Epidermal melanocyte (primary cell): ENCODE measurements at regions not wholly inside any gene's neighbourhood (a gene's known extent, or its start where the extent isn't known, plus 50 kb on each side); places are given as distances from the start of the nearest gene placed in this dataset.
A peak's percentile ranks its signal among the peaks of the same experiment; 100 is the strongest.

ENCODE experiments used
- DNase-seq: peaks from one replicate; pipeline ENCODE4 v3.0.0; 2011; ENCODE audit warnings: low spot score; ENCODE audit not compliant: insufficient read length

DNA sequence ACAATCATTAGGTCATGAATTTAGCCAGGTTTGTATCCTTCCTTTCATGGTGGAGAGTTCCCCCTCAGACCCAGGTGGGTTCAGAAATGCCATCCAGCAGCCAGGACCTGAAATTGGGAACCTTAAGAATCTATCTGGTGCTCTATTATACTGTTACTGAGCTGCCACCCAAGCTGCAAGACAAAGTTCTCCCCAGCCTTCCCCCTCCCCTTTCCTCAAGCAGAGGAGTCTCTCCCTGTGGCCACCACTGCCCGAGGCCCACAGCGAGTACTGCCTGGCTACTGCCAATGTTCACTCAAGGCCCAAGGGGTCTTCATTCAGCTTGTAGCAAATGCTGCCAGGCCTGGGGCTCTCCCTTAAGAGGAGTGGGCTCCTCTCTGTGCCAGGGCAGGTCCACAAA lies 133.8 kb downstream of the TMEM38B start:
- DNase-seq: no peak

DNA sequence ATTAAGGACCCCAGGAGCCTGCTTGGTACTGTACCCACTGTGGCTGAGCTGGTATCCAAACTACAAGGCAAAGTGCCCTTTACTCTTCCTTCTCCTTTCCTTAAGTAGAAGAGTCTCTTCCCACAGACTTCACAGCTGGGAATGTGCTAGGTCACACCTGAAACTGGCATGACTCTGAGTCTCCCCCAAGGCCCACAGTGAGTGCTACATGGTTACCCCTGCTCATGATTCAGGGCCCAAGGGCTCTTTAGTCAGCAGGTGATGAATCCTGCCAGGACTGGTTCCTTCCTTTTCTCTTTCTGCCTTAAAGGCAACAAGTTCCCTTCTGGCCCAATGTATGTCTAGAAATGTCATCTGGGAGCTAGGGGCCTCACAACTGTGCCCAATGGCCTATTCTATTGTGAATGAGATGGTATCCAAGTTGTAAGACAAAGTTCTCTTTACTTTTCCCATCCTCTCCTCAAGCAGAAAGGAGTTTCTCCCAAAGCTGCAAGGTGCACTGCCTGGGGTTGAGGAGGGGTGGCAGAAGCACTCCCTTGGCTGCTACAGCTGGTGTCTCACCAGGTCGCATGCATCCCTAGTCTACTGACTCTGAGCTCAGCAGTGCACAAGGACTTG lies 134.4 kb downstream of the TMEM38B start:
- DNase-seq: no peak

DNA sequence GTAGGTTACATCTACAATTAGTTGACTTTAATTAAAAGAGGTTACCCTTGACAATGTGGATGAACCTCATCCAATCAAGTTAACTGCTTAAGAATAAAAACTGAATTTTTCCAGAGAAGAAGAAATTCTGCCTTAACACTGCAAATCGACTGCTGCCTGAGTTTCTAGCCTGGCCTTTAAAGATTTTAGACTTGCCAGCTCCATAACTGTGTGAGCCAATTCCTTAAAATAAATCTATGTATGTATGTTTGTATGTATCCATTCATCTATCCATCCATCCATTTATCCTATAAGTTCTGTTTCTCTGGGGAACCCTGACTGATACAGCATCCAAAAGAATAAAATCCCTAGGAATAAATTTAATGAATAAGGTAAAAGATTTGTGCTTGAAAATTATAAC lies 136.1 kb downstream of the TMEM38B start:
- DNase-seq: no peak

DNA sequence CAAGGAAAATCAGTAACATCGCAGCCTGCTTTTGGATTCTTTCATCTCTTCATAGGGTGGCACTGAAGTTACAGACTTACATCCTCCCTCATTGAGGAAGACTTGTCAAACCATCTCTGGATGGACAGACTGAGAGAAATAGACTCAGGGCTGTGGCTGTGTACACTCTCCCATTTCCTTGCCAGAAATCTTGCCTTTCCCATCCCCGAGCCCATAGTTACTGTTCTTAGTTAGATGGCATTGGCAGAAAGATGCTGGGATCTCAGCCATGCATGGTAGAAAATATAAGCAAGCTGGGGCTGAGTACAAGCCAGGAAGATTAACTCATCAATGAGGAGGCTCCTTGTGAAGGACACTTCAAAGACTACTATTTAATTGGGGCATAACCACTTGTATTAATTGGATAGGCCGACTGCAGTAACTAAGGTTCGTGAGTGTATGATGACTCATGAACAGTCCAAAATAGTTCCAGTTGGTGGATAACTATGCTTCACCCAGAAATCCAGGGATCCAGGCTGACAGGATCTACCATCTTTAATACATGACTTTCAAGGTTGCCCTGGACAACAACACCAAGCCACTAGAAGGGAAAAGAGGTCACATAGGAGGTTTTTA lies 137.9 kb downstream of the TMEM38B start:
- no peak for DNase-seq

DNA sequence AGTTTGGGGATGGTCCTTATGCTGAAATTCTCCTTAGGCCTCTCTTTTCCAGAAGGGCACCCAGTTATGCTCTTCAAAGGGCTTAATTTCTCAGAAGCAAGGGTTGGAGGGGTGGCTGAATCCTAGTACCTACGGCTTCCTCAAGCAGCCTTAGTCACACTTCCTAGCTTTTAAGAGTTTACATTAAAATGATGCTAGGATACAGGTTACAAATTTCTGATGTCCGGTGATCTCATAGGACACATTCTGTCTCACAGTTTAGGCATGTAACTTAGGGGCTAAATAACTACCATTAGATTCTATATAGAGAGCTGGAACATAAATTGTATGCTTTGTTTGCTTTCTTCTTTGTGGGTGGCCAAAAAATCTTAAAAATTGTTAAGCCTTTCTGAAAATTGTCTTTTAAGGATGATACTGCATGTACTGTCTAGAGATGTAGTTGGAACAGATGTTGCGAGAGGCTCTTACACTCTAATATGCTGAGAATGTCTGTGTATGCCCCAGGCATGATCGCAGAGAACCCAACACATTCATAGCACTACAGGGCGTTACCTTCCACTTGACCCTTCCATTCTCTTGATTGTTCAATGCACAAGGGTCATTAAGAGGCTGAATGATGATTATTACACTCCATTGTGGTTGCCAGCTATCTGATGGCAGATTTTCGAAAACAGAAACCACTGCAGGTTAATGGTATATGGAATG lies 139.1 kb downstream of the TMEM38B start:
- DNase-seq: no peak

DNA sequence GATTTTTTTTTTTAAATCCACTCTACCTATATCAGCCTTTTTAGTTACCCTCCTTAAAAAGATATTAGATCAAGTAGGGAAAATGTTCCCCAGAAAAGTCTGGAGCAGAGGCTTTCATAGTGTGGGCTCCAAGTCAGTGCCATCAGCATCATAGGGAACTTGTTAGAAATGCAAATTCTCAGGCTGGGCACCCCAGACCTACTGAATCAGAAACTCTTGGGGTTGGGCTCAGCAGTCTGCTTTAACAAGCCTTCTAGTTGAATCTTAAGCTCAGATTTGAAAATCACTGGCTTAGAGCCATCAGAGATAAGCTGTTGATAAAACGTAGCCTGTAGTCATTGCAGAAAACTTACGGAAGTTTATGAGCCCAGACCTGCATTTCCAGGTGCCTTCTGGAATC lies 140.1 kb downstream of the TMEM38B start:
- no peak for DNase-seq

DNA sequence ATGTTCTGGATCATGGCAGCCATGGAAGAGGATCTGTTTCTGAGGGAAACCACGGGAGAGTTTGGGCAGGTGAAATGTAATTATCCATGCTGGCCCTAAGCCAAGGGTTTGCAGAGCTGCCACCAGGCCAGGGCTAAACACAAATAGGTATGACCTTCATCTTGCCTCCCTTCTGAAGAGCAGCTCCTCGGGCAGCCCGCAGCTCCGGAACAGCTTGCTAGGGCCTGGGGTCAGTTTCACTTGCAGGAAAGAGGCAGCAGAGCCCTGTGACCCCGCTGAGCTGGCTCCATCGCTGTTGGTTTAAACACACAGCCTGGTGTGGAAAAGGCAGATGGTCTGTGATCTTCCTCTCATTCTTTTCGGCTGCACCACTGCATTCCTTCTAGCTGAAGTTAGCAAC lies 141.4 kb downstream of the TMEM38B start:
- no peak for DNase-seq

DNA sequence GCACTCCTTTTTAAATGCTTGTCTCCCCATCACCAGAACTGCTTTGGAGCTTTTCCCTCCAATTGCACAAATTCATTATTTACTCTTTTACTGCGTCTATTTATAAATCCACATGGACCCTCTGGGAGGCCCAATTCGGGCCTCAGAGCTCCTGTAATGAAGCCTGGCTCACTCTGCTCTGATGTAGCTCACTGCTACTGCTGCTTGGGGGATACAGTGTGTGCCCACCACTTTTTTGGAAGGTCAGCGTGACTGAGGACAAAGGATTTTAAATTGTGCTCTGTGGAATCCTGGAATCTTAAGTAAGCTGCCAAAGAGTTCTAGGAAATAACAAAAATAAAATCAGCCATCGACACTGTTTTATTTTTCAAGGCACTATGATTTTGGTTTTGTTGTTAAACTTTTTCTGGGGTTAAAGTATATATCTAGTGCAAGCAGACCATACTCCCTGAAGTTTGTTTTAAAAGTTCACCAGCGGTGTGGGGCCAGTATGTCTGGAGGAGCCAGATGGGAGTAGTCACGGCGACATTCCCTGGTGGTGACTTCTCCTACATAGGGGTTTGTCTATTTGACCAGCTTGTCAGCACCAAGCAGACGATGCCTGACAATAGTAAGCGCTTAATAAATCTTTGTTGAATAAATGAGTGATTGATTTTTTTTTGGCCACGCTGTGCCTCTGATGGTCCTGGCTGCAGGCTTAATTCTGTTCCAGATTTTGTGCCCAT lies 142.8 kb downstream of the TMEM38B start:
- DNase-seq: no peak

DNA sequence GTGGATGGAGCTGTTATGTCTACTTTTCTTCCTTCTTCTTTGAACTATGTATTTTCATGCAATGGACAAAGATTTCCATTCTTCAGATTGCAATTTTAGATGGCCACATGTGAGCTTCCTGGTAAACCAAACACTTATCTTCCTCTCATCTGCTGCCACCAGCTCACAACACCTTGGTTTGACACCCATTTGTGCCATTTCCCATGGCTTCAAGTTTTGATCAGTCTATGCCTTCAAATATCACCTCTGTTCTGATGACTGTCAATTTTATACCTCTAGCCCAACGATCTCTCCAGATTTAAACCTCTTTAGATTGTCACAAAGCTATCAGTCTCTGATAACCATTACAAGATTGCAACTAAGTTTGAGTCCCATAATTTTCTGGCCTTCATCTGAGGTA lies 147.2 kb downstream of the TMEM38B start:
- no peak for DNase-seq

DNA sequence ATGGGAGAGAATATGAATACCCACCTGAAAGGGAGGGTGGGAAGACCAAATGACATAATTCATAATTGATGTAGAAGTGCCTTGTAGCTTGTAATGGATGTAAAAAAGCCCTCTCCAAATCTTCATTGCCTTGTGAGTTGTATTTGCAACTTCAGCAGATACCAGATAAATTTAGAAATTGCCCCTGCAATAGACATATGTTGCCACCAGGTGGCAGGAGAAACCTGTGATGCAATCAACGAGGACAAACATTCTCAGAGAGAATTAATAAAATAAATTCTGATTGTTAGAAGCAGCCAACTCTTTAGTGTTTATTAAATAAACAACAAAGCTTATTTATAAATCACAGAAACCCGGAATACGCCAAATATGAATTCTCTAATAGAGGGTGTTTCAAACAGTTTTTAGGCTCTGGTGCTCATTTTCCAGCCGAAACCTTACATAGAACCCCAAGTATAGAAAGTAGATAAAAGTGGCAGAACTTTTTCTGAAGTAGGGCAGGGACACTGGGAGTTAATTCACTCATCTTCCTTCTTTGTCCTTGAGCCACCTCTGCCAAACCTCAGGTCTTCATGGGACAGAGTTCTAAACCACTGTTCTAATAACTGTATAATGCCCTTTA lies 147.8 kb downstream of the TMEM38B start:
- peak; percentile 59 for DNase-seq

DNA sequence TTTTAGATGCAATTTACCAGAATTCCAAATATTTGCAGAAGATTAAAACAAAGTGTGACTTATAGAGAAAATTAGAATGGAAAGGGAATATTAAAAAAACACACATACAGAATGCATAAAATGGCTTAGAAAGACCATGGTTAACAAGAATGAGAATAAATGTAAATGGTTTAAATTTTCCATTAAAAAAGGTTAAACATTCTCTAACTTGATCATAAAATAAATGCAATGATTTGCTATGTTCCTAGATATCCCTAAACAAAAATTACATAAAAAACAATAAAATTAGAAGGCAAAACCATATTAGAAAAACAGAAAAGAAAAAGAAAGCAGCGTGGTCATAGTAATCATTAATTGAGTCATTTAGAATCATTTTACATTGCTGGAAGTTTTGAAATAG lies 152.5 kb downstream of the TMEM38B start:
- no peak for DNase-seq

DNA sequence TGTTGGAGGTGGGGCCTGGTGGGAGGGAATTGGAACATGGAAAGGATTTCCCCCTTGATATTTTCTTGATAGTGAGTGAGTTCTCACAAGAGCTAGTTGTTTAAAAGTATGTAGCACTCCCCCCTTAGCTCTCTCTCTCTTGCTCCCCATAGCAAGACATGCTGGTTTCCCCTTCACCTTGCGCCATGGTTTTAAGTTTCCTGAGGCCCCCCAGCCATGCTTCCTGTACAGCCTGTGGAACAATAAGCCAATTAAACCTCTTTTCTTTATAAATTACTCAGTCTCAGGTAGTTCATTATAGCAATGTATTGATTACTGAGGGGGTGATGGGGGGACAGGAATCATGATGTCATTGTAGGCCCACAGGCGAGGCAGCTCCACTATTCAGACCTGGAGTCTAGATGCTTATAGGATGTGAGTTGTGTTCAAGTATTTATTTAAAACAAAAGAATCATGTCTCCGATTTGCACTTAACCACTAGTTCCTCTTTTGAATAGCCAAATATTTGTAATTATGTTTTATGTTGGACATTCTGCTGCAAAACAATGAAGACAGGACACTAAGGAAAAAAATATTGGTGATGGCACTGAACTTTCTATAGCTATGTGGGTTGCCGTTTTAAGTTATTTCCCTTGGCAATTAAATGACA lies 156.6 kb downstream of the TMEM38B start:
- no peak for DNase-seq

DNA sequence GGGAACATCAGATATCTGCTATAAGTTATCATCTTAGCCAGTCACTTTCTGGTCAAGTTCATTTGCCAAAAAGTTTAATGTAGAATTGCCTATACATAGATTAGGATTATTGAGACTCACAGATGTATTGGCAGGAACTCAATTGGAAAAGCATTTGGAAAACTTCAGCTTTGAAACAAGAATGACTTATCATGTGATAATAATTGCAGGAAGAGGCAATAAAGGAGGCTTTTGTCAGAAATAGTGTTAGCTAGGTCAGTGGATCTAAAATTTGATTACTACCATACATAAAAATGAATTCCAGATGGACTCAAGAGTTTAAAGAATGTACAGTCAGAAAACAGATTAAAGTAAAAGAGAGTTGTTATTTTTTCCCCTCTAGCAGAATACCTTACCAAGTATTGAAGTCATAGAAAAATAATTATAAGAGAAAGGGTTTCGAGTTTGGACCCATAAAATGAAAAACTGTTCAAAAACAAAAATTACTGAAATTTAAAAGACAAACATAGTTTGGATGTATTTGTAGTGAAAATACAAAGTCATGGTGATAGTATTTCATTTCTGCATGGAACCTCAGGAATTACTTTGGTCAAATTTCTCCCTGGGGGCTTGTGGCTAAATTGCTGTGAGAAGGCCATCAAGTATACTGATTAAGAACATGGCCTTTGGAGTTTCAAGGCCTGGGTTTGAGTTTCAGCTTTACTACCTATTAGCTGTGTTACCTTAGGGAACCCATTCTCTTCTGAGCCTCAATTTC lies 159.9 kb downstream of the TMEM38B start:
- DNase-seq: no peak

DNA sequence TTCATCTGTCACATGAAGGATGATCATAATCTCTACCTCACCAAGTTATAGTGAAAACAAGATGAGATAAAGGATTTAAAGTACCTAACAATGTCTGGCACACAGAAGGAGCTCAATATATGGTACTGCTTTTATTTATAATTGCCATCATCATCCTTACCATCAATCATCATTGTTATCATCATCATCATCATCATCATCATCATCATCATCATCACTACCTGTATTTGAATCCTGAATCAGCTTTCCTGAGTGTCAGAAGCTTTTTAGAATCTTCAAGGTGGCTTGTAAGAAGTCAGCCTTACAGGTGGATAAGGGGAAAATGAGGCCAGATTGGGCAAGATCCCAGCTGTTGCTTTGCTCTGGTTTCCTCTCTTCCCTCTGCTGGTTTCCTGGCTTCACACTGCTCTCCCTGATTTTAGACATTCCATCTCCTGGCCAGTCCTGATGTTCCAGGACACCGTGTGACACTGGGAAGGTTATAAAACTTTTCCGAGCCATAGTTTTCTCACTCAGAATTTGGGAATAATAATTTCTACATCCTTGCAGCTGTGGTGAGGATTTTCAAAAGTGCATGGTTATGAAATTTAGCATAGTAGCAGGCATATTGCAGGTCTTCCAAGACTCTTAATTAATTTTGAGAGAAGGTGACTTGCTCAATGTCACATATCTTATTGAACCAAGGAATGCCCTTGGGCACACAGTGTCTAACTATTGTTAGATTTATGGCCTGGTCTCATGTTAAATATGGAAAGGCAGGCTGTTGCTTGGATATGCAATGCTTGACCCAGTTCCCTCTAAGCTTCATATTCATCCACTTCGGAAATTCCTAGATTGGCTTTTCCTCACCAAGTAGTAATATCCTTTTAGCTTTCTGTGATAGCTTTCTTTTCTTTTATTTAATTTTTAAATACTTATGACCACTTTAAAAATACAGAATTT lies 160.7 kb downstream of the TMEM38B start:
- DNase-seq: no peak

DNA sequence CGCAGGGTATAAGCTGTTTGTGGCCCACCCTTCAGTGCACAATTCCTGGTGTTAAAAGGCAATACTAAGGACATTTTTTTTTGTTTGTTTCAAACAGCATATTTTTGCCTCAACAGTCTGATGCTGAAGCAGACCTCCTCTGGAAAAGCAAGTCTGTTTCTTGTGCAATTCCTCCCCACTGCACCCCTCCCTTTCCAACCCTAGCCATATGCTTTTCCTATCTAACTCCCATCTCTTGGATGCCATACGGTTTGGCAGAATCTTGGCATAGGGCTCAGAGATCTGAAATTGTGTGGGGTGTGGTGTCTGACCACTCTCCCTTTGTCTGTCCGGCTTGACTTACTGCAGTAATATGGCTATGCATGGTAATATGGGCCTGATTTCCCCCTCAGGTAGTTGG lies 161.6 kb downstream of the TMEM38B start:
- no peak for DNase-seq

DNA sequence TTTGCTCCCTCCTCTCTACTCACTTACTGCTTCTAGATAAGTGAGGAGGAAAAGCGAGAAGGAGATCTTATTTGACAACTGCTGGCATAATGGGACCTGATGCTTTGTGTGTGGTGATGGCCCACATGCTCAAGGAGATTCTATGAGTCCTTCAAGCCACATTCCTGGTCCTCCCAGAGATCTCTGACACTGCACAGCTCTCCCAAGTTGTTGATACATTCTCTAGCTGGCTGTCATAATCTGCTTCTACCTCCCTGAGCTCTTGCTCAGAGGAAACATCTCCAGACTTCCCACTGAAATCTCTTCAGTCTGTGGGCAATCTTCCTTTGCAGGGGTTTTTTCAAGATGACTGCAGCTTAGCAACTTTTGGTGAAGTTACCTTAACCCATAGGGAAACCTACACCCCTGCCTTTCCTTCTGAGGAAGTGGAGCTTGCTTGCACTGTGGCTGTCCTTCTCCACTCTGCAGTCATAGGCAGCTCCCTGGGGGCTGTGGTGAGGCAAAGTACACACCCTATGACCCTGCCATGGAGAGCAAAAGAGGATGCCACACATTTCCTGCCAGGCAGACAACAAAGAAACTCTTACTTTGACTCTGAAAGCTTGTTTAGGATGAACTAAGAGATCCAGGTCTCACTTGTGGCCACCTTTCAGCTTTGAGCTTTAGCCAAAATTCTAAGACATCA lies 163.8 kb downstream of the TMEM38B start:
- DNase-seq: no peak

DNA sequence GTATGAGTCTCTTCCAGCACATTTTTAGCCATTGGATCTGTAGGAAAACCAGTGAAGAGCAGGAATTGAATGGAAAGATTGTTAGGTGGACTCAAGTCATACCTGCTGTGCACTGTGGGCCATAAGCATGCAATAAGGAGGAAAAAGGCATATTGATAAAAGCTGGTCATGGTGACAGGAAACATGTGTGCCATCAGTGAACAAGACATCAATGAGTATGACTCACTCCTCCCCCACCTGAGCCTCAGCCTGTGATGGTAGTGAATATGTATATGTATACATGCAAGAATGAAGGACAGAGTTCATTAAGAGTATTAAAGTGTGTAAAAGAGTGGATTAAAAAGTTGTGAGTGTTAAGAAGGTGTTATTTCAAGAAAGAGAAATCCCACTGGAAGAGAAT lies 164.5 kb downstream of the TMEM38B start:
- DNase-seq: no peak

DNA sequence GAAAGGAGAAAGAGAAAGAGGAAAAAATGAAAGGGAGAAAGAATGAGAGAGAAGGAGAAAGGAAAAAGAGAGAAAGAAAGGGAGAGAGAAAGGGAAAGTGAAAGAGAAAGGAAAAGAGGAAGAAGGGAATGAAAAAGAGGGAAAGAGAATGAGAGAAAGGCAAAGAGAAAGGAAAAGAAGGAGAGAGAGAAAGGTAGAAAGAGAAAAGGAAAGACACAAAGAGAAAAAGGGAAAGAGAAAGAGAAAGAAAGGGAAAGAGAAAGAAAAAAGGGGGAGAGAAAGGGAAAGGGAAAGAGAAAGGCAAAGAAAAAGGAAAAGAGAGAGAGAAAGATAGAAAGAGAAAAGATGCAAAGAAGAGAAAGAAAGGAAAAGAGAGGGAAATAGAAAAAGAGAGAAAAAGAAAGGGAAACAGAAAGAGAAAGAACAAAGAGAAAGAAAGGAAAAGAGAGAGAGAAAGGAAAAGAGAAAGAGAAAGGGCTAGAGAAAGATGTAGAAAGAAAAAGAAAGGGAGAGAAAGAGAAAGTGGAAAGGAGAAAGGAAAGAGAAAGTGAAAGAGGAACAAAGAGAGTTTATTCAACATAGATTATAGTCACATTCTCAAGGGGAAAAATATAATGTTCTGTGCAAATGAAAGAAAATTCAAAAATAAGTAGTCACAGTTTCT lies 165.2 kb downstream of the TMEM38B start:
- DNase-seq: no peak
